ENCODE measurements at regions not wholly inside any gene's neighbourhood (a gene's known extent, or its start where the extent isn't known, plus 50 kb on each side); places are given as distances from the start of the nearest gene placed in this dataset.
"Not testable (repeated sequence)": the region's sequence is repeated elsewhere in the genome, so short reads cannot be mapped to it uniquely, and the experiment has no call there.

DNA sequence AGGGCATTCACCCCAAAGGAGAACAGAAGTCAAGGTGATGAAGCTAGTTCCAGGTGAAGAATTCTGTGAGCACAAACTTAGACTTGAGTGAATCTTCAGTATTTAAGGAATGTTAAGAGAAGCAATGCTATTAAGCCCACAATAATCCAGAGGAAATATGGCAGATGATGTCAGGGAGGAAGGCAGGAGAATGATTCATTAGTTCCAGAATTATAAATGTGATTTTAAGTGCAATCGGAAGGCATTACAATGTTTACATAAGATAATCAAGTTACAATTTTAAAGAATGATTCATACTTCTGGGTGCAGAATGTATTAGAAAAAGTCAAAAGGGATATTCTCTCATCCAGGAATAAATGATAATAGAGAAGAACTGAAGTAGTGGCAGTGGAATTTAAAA lies 545.2 kb upstream of the BRINP3 start:
- no peak for DNase-seq

DNA sequence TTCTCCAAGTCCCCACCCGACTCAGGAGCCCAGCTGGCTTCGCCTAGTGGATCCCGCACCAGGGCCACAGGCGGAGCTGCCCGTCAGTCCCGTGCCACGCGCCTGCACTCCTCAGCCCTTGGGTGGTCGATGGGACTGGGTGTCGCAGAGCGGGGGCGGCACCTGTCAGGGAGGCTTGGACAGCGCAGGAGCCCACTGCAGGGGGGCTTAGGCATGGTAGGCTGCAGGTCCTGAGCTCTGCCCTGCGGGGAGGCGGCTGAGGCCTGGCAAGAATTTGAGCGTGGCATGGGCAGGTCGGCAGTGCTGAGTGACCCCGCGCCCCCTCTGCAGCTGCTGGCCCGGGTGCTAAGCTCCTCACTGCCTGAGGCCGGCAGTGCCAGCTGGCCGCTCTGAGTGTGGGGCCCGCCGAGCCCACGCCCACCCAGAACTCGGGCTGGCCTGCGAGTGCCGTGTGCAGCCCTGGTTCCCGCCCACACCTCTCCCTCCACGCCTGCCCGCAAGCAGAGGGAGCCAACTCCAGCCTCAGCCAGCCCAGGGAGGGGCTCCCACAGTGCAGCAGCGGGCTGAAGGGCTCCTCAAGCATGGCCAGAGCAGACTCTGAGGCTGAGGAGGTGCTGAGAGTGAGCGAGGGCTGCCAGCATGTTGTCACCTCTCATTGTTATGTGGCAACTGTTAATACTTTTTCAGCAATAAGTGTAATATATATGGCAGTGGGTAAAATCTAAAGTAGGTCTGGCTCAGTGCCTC lies 548.4 kb upstream of the BRINP3 start:
- no peak for DNase-seq

DNA sequence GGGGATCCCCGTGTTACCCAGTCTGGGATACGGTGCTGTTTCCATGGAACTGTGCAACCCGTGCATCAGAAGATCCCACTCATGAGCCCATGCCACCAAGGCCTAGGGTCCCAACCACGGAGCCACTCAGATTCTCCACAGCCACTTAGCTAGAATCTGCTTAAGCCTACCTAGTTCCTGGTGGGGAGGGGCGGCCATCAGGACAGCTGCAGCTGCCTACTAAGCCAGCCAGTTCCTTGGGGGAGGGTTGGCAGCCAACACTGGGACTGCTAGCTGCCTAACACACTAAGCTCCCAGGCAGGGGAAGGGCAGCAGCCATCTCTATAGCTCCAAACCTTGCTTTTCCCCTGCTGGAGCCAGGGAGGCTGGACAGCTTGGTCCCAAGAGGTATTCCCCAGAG lies 549.2 kb upstream of the BRINP3 start:
- no peak for DNase-seq

DNA sequence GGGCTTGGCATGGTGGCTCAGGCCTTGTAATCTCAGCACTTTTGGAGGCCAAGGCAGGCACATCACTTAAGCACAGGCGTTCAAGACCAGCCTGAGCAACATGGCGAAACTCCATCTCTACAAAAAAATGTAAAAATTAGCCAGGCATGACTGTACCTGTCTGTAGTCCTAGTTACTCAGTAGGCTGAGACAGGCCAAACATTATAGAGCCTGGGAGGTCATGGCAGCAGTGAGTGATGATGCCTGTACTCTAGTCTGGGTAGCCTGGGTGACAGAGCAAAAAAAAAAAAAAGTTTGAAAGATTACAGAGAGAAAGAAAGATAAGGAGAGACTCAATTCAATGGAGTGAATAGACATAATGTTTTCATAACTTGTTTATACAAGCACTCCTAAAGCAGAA lies 556.5 kb upstream of the BRINP3 start:
- DNase-seq = no peak

DNA sequence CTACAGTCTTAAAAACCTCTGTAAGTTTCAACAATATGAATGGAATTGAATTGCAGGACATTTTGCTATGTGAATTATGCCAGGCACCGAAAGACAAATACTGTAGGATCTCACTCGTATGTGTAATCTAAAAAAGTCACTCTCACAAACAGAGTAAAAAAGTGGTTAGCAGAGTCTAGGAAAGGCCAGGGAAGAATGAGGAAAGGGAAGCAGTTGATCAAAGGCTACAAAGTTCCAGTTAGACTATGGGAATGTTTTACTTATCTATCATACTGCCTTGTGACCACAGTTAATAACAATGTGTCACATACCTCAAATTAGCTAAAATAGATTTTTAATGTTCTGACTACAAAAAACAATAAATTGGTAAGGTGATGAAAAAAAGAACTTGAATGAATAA lies 565.4 kb upstream of the BRINP3 start:
- DNase-seq = no peak

DNA sequence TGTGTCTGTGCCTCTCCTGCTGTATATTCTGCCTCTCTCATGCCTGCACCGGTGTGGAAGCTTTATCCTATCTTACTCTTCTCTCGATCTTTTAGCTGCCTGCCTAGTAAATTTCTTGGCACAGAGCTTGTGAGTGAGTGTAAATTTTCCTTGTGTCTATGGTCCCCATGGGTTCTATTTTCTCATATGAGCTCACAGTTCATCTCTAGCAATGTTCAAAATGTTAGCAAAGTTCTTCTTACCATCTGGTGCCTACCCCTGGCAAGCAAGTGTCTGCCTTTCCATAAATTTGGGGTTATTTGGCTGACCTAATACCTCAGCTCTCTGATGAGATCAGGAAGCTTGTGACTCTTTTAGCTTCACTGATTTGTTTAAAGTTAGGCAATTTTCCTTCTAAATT lies 572.1 kb upstream of the BRINP3 start:
- DNase-seq = no peak

DNA sequence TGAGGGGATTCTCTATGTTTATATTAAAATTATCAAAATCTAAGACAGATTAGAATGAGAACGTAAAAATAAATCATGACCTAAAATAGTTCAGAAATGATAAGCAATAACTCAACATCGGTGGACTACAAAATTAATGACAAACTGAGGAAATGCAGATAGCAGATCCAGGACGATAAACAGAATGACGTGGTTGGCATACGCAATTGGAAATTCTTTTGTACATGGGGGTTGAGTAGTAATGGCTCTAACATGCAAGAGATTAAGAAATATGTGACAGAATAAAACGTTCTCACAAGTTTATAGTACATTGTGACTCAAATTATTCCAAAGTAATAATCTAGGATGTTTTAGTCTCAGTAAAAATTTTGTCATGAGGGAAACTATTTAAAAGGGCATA lies 575.2 kb upstream of the BRINP3 start:
- no peak for DNase-seq

DNA sequence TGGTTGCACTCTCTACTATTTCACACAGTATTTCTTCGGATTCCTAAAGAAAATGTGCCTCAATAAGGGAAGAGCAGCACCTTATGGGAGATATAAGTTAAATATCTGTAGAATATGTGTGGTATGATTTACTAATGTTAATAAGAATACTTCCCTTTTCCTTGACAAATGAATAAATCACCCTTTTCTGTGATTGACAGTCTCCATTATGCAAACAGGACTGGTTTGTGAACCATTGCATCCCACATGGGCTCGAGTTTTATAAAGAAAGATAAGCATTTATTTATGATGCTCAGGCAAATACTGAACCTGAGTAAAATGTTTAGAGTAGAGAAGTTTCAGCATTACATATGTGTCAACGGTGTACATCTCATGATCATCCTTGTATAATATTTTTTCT lies 587.7 kb upstream of the BRINP3 start:
- no peak for DNase-seq

DNA sequence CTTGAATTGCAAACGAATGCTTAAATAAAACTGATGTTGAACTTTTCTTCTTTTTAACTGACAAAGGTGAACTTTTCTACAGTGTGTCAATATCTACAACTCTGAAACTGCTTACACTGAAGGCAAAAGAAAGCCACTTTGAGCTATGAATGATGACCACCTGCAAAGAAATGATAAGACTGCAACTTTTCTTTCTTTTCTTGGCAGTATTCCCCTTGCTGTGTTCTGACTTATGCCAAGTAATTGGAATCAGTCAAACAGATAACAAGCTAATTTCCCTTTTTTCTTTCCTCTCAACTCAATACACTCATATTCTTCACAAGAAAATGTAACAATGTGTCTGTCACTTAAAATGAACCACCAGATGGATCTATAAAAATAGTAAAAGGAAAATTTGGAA lies 588.1 kb upstream of the BRINP3 start:
- DNase-seq = no peak

DNA sequence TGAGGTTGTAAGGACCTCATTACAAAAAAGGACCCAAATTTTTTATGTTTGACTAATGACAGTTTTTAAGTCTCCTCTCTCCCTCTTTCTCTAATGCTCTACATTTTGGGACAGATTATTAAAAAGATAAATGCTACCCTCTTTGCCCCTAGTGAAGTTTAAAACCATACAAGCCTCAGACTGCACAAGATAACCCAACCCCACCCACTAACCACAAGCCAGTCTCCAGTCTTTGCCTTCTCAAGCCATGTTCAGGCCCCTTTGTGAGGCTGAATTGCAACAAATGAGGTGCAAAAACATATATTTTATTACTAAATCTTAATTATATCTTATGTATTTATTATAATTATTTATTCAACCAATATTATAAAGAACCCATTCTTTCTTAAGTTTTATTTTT lies 597.2 kb upstream of the BRINP3 start:
- DNase-seq = no peak

DNA sequence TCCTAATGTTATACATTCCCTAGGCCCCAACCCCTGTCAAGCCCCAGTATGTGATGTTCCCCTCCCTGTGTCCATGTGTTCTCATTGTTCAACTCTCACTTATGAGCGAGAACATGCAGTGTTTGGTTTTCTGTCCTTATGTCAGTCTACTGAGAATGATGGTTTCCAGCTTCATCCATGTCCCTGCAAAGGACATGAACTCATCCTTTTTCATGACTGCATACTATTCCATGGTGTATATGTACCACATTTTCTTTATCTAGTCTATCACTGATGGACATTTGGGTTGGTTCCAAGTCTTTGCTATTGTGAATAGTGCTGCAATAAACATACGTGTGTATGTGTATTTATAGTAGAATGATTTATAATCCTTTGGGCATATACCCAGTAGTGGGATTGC lies 605.4 kb upstream of the BRINP3 start:
- DNase-seq = not testable (repeated sequence)

DNA sequence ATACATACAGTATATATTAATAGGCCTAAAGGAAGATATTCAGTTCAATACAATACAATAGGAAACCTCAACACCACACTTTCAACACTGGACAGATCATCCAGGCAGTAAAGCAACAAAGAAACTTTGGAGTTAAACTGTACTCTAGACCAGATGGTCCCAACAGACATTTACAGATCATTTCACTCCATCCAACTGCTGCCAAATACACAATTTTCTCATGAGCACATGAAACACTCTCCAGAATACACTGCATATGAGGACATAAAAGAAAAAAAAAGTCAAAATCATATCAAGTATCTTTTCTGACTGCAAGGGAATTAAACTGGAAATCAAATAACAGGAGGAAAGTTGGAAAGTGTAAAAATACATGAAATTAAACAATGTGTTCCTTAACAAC lies 607.5 kb upstream of the BRINP3 start:
- DNase-seq = no peak

DNA sequence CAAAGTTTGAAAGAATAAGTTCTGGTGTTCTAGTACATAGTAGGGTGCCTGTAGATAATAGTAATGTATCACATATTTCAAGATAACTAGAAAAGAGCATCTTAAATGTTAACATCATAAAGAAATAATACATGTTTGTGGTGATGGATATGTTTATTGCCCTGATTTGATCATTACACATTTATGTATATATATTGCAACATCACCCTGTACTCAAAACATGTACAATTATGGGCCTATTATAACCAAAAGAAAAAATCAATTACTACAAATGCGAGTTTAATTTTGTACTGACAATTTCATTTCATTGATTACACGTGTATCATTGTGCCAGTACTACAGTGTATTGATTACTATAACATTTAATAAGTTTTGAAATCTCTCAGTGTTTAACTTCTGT lies 609.2 kb upstream of the BRINP3 start:
- DNase-seq = no peak

DNA sequence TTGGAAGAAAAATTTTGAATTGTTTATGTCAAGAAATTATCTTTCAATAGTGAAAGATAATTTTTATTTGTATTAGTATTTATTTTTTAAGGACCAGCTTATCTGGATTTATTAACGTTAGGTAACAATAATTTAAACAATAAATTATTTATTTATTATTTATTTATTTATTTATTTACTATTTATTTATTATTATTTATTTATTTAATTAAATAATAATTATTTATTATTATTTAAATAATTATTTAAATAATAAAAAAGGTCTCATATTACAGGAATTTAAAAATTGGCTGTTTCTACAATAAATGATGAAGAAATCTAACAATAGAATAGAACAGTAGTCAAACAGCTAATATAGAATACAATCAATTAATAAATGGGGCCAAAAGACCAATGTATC lies 618.7 kb upstream of the BRINP3 start:
- no peak for DNase-seq

DNA sequence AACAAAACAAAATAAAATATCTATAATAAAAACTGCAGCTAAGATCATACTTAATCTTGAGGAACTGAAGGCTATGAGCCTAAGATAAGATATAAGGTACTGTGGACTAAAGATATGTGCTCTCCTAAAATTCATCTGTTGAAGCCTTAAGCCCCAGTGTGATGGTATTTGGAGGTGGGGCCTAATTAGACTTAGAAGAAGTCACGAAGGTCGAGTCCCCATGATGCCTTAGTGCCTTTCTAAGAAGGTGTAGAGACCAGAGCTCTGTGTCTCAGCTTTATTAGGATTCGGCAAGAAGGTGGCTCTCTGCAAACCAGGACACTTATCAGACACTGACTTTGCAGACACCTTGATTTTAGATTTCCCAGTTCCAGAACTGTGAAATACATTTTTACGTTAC lies 622.0 kb upstream of the BRINP3 start:
- DNase-seq = no peak

DNA sequence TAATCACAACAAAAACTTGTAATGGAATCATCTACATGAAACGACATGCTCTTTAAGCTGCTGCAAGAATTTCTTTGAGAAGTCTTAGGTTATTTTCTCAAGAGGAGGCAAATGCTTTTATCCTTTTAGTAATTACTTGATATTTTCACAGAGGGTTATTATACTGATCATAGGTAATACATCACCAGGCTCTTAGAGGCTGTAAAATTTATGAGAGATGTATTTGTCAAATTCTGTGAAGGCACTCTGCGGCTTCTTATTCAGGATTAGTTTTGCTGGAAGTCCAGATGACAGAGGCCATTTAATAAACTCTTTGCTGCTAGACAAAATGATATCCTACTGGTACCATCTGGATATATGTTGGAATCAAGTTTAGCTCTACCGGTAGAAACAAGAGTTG lies 624.3 kb upstream of the BRINP3 start:
- no peak for DNase-seq

DNA sequence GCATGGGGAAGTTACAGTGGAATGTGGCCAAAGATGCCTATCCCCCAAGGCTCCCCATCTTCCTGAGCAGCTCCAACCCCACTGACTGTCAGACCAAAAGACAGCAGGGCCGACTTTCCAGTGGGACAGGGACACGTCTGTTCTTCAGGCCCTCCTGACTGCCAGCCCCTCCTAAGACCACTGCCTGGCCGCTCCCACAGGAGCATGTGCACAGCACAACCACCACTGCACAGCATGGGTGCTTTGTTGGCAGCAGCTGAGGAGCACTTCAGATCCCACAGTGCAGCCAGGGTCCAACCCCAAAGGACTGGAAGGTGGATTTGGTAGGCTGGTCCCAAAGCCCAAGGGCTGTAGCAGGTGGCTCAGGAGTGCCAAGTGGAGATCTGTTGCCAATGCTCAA lies 648.3 kb upstream of the BRINP3 start:
- DNase-seq = no peak

DNA sequence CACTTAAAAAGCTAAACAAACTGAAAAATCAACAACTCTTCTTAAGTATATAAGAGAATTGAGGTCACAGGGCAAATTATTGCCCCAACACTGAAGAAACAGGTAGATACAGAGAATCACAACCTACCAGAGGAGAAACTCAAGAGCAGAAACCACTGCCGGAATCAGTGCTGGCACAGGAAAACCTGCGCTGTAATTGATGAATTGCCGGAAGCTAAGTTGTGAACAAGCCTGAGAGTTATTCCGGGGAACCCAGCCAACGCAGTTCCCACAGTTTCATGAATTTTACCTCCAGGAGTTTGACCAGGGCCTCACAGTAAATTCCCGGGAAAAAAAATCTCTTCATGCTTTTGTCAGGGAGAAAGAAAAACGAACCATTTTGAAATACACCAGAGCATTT lies 657.1 kb upstream of the BRINP3 start:
- DNase-seq = no peak

DNA sequence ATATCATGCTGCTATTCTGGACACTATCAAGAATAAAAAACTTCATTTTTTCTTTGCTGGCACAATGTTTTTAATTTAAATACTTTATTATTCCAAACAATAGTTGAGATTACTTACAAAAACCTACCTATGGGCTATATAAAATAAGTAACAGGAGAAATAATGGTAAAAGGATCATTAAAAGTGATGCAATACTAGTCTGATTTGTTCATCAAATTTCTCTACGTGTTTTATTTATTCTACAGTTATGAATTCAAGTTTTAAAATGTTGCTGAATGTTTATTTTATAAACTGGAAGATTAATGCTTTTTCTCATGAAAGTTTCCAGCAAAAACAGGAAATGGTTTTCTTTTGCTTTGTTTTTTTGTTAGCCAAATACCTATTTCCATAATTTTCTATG lies 662.4 kb upstream of the BRINP3 start:
- DNase-seq = no peak

DNA sequence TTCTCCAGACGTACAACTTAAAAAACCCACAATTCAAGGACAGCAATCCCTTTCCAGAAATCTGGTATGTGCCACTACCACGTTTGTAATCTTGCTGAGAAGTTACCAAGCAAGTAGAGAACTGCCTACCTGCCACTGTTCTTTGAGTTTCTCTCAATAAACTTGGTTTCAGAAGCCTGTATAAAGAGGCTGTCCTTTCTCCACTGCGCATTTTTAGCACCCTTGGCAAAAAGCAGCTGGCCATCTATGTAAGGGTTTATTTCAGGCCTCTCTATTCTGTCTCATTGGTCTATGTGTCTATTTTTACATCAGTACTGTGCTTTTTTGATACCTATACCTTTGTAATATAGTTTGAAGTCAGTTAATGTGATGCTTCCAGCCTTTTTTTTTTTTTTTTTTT lies 665.1 kb upstream of the BRINP3 start:
- no peak for DNase-seq

DNA sequence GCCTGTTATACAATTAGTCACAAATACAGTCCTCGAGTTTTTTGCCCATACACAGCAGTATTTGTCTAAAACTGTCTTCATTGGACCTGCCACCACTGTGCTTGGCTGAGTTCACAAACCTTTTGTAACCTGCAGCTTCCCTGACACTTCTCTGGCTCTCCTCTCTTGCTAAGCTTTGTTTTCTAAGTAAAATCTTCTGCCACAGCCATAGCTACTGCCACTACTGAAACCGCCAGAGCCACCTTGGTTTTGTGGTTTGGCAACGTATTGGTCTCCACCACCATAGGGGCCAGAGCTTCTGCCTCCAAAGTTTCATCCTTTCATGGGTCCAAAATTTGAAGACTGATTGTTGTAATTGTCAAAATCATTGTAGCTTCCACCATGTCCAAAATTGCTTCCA lies 668.2 kb upstream of the BRINP3 start:
- DNase-seq = no peak

DNA sequence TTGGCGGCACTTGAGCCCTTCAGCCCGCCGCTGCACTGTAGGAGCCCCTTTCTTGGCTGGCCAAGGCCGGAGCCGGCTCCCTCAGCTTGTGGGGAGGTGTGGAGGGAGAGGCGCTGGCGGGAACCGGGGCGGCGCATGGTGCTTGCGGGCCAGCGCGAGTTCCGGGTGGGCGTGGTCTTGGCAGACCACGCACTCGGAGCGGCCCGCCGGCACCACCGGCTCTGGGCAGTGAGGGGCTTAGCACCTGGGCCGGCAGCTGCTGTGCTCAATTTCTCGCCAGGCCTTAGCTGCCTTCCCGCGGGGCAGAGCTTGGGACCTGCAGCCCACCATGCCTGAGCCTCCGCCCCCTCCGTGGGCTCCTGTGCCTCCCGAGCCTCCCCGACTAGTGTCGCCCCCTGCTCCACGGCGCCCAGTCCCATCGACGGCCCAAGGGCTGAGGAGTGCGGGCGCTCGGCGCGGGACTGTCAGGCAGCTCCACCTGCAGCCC lies 673.7 kb upstream of the BRINP3 start:
- DNase-seq = no peak

DNA sequence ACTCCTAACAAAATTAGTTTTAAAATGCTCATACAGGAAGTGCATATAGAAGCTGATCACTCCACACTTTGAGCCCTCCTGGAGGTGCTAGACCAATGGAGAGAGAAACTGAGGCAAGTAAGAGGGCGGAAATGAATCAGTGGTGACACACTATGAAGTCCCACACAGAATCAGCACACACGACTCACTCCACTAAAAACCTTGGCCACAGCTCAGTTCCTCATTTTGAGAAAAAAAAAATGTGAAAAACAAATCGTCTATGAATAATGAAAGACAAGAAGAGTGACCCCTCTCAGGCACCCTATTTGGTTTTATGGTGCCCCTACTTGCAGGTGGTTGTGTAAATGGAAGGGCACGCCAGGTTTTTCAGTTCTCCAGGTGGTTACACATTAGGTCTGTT lies 675.1 kb upstream of the BRINP3 start:
- no peak for DNase-seq

DNA sequence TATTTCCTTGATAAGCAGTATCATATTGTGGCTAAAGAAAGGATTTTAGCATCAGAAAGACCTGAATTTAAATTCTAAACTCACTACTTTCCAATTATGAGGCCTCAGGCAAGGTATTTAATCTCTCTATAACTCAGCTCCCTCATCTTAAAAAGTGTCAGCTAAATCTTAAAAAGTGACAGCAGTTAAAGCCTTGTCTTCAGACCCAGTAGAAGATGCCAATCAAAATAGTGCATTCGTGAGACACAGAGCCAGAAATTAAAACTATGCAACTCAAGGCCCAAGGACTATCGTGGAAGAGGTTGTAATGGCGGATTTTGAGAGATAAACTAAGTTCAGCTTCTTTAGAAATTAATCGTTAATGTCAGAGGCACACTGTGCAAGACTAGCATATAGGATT lies 677.5 kb upstream of the BRINP3 start:
- DNase-seq = no peak

DNA sequence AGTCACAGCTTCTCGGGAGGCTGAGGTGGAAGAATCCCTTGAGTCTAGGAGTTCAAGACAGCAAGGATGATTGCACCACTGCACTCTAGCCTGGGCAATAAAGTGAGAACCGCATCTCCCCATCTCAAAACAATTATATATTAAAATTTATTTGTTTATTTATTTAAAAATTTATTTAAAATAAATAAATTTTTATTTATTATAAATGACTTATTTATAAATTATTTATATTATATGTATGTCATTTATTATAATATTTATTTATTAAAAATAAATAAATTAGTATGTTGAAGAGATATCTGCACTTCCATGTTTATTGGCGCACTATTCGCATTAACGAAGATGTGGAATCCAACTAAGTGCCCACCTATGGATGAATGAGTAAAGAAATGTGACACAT lies 683.2 kb upstream of the BRINP3 start:
- no peak for DNase-seq

DNA sequence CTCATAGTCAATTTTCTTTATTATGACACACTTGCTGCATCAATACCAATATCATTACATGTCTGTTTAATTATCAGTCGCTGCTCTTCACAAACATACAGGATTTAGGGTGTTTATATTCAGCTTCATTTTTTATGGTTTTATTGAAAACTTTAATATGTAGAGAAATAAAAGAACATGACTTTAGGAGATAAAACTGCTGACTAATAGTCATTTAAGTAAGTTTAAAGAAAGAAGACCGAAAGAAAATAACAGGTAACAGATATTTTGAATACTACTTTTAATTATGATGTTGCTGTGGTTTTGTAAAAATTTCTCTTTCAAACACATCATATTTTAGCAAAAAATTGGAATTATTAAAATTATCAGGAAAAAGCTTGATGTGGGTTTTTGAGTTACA lies 685.1 kb upstream of the BRINP3 start:
- DNase-seq = no peak

Measured in retina (tissue), 1 donor.